GM21723 (cell line): ENCODE measurements at regions not wholly inside any gene's neighbourhood (a gene's known extent, or its start where the extent isn't known, plus 50 kb on each side); places are given as distances from the start of the nearest gene placed in this dataset.

Source experiments
- ATAC-seq: cut with Tn5 transposase; IDR thresholded peaks from one replicate; pipeline ENCODE4 v1.9.1; 2021; ENCODE audit warnings: mild to moderate bottlenecking, moderate library complexity; ENCODE audit not compliant: unreplicated experiment

DNA sequence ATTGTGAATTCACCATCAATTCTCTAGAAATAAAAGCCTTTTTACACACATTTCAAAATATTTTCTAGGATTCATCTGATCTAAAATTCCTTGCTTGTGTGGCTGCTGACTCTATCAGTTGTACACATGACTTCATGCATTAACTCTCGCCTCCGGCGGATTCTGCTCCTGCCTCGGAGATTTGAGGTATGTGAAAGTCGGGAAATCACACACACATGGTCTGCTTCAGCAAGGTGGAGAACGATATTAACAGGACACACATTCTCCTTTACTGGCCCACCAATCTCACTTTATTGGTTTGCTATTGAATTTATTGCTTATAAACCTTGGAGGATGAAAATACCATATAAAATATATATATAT lies 855.7 kb downstream of the SLITRK5 start:
- ATAC-seq = no peak

DNA sequence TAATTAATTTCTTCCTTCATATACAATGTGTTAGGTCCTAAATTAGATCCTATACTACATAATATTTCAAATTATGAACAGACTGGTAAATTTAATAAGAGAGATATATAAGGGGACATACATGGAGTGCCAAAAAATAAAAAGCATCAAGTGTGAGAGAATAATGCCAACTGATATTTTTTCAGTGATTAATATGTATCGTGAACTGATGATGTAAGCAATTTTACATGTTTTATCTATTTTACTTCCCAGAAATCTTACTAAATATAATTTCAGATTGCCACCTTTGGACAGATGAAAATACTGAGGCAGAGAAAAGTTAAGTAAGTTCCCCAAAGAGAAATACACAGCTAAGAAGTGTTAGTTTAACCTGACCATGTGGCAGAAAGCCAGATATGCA lies 870.8 kb downstream of the SLITRK5 start:
- ATAC-seq = no peak

DNA sequence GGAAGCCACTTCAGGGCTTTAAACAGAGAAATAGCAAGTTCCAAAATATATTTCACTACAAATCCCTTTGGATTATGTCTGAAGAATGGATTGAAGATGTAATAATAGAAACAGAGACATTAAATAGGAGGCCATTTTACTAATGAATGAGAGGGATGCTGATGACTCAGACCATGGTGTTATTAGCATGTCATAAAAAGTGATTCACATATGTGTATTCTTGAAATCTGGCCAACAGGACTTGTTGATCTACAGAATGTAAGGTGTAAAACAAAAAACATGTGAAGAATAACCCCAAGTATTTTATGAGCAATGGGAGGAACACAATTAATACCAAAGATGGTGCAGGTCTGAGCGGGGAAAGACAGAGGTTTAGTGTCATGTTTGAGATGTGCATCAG lies 873.7 kb downstream of the SLITRK5 start:
- ATAC-seq = no peak

GRCh38 chr13:88552966-88553365 lies 881.8 kb downstream of the SLITRK5 start:
- ATAC-seq = no peak

GRCh38 chr13:88565566-88565965 lies 894.4 kb downstream of the SLITRK5 start:
- no peak for ATAC-seq

GRCh38 chr13:88585861-88586260 lies 914.7 kb downstream of the SLITRK5 start:
- no peak for ATAC-seq

- ATAC-seq = no peak
Observed at GRCh38 chr13:88586263-88586662, 915.1 kb downstream of the SLITRK5 start.

DNA sequence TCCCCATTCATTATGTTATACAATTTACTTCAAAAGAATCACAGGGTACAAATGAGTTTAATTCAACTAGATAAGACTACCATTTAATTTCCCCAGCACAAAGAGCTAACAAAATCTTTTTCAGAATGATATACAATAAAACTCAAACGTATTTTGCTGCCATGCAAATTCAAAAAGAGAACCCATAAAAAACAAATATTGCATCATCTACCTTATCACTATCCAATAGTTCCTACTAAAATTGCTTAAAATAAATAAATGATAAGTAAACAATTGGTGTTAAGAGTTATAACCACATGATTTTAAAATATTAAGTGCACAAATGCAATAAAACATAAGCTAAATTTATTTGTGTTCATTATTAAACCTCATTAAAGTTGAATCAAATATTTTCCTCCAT lies 919.4 kb downstream of the SLITRK5 start:
- no peak for ATAC-seq

DNA sequence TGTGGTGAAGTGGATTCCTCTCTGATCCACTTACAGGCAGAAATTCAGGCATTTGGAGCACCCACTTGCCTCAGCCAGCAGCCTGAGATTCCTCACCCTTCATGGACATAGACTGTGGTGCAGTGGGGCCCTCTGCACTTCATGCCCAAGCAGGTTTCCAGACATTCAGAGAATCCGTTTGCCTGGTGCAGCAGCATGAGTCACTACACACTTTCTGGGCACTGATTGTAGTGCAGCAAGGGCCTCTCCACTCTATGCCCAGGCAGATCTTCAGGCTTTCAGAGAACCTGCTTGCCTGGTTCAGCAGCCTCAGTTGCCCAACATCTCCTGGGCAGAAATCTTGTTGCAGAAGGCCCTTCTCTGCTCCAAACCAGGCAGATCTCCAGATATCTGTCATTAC lies 920.9 kb downstream of the SLITRK5 start:
- ATAC-seq = no peak

GRCh38 chr13:88601949-88602348 lies 930.8 kb downstream of the SLITRK5 start:
- no peak for ATAC-seq

DNA sequence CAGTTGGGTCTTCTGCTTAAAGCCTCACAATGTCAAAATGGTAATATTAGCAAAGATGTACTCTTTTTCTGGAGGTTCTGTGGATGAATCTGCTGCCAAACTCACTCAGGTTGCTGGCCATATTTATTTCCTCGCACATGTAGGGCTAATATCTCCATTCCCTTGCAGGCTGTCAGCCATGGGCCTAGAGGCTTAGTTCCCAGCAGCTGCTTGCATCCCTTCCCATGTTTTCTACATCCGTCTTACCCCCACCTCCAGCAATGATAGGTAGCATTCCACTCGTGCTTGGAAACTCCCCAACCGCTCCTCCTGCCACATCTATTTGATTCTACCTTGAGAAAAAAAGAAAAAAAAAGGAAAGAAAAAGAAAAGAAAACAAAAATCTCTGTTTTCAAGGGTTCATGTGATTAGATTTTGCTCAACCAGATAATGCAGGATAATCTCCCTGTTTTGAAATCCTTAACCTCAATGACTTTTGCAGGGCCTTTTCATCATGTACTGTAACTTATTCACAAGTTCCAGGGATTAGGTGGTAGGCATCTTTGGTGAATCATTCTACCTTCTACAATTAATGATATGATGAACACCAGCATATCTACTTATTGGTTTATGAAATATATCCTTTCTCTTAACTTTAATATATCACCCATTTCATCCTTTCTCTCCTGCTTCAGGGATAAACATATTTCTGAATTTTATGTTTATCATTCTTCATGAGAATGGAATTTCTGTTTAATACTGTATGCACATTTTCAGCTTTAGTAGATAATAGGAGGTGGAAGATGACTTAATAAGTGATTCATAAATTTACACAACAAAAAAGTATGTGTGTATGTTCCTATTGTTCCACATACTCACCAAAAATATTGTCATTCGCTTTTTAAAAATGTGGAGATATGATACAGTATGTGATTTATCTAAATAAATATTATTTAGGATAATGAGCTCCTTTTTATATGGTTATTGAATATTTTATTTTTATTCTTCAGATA lies 931.9 kb downstream of the SLITRK5 start:
- no peak for ATAC-seq

- ATAC-seq = no peak
Observed at GRCh38 chr13:88617176-88617575, 946.0 kb downstream of the SLITRK5 start.

- no peak for ATAC-seq
Observed at GRCh38 chr13:88622362-88622973, 951.3 kb downstream of the SLITRK5 start.

DNA sequence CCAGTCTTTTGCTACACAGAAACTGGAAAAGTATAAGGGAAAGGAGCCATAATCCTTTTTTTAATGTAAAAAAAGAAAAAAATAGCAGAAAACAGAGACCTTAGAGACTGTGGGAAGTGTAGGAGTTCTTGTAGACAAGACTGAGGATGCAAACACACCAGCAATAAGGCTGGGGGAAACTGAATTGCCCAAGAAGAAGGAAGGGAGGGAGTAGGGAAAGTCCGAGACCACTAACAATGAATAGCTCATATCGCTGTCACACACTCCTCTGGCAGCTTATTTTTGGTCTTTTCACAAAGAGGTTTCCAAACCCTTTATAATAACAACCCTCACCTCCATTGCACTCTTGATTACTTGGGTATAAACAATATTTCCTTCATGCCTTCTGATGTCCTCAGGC lies 952.0 kb downstream of the SLITRK5 start:
- ATAC-seq = no peak

DNA sequence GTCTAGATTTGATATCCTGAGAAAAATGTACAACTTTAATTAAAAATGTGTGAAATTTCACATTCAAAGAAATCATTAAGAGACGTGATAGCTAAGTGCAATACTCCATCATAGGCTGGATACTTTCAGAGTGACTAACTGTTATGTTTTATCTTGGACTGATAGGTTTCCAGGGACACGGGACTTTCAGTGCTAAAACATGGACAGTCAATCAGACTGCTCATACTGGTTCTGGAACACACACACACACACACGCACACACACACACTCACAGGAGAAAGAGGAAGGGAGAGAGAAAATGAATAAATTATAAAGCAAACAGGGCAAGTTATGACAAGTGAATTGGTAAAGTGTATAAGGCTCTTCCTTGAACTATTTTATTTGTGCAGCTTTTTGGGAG lies 955.9 kb downstream of the SLITRK5 start:
- ATAC-seq = no peak

- no peak for ATAC-seq
Observed at GRCh38 chr13:88628882-88629281, 957.7 kb downstream of the SLITRK5 start.

DNA sequence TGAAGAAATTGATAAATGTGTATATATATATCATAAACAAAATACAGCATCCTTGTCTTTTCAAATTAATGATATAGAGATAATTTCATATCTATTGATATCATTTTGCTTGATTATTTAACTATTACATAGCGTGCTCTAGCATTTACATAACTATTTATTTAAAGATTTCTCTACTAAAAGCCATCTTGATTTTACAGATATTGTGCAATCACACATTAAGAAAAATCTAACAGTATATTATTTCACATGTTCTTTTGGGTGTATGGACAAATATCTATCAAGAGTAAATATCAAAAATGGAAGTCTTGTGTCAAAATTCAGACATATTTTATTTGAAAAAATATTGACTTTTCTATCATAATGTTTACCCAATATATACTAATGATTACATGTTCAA lies 966.8 kb downstream of the SLITRK5 start:
- ATAC-seq = no peak

GRCh38 chr13:88643233-88643632 lies 972.1 kb downstream of the SLITRK5 start:
- ATAC-seq = no peak

- ATAC-seq = no peak
Observed at GRCh38 chr13:88648598-88649373, 977.6 kb downstream of the SLITRK5 start.

DNA sequence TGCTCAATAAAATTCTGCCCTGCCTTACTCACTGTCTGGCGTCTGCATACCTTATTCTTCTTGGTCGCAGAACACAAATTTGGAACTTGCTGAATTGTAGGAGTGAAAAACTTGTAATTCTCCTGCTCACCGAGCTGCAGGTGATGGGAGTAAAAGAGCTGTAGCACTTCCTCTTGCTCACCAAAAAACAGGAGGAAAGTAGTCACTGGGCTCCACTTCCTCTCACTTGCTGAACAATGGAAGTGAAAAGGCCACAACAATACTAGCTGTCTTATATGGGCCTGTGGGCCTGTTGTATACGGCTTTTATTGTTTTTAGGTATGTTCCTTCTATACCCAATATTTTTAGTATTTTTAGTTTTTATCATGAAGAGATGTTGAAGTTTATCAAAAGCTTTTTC lies 978.7 kb downstream of the SLITRK5 start:
- ATAC-seq = no peak

- ATAC-seq = no peak
Observed at GRCh38 chr13:88651531-88651930, 980.4 kb downstream of the SLITRK5 start.

DNA sequence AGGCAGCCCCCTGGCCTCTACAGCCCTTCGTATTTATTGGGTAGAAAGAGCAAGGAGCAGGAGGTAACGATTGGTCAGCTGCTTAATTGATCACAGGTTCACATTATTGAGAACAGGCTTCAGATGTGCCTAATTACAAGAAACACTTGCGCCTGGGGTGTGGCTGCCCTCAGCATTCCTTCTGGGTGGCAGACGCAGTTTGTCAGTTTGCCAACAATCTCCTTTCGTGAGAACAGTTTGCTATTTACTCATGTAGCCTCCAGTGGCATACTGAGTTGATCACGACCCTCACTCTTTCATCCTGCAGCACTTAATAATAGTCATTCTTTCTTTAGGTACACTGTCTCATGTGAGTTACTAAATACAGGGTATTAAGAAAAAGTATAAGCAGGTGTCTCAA lies 985.6 kb downstream of the SLITRK5 start:
- no peak for ATAC-seq
